CD4-positive, alpha-beta T cell (primary cell): ENCODE measurements at regions not wholly inside any gene's neighbourhood (a gene's known extent, or its start where the extent isn't known, plus 50 kb on each side); places are given as distances from the start of the nearest gene placed in this dataset.

ENCODE experiments used
- ATAC-seq: fragments of 200-7000 bp; cut with Tn5 transposase; one replicate; pipeline ENCODE4 v1.10.0; 2022; ENCODE audit warnings: mild to moderate bottlenecking; ENCODE audit not compliant: poor library complexity
- CTCF ChIA-PET: fragments of 350-600 bp; sonication (Branson Sonifier 250); formaldehyde crosslinking; loops from one replicate; lab custom pipeline; 2021; ENCODE audit warnings: antibody characterized with exemption, inconsistent platforms; lab: Charles Lee
- POLR2A ChIA-PET: fragments of 350-600 bp; sonication (Branson Sonifier 250); formaldehyde crosslinking; loops from one replicate; lab custom pipeline; 2021; ENCODE audit warnings: antibody characterized with exemption, inconsistent platforms; lab: Charles Lee
- DNase-seq, 14 experiments: peaks; one replicate each; pipeline ENCODE4 v3.0.0-alpha.2; 2013 to 2020; ENCODE audit warnings: mixed read lengths in 2 of 14
- H3K27ac ChIP-seq, 2 donors: one replicate each; pipeline versions ENCODE4 v1.5.1 to v1.7.0; 2013; ENCODE audit warnings: low read length in 2 of 2, low read depth in 1 of 2, mild to moderate bottlenecking in 1 of 2
- H3K27me3 ChIP-seq, 2 experiments: 1 replicate in 1 of 2; 2 replicates in 1 of 2; pipeline versions ENCODE4 v1.6.1 to v1.7.0; 2013; ENCODE audit warnings: low read length in 2 of 2, control low read depth in 1 of 2, mild to moderate bottlenecking in 1 of 2, moderate library complexity in 1 of 2; ENCODE audit not compliant: insufficient read depth in 2 of 2, control insufficient read depth in 1 of 2
- H3K36me3 ChIP-seq: one replicate; pipeline ENCODE4 v1.6.1; 2013; ENCODE audit warnings: low read length, control low read depth; ENCODE audit not compliant: insufficient read depth
- H3K4me1 ChIP-seq: one replicate; pipeline ENCODE4 v1.6.1; 2013; ENCODE audit warnings: low read length, control low read depth; ENCODE audit not compliant: insufficient read depth
- H3K4me3 ChIP-seq: one replicate; pipeline ENCODE4 v1.5.1; 2013; ENCODE audit warnings: mild to moderate bottlenecking, low read length, moderate library complexity
- H3K9me3 ChIP-seq, 2 experiments: 1 replicate in 1 of 2; 2 replicates in 1 of 2; pipeline versions ENCODE4 v1.6.1 to v1.7.0; 2013; ENCODE audit warnings: low read length in 2 of 2, mild to moderate bottlenecking in 2 of 2, control low read depth in 1 of 2, moderate library complexity in 1 of 2; ENCODE audit not compliant: control insufficient read depth in 1 of 2, insufficient read depth in 1 of 2
- H3K27ac Mint-ChIP-seq: one replicate; pipeline ENCODE4 v1.8.0; 2020; ENCODE audit warnings: mixed read lengths
- H3K27me3 Mint-ChIP-seq: one replicate; pipeline ENCODE4 v1.8.0; 2021; ENCODE audit warnings: mixed read lengths
- H3K36me3 Mint-ChIP-seq: one replicate; pipeline ENCODE4 v1.8.0; 2021; ENCODE audit warnings: low read depth, mixed read lengths
- H3K4me1 Mint-ChIP-seq: one replicate; pipeline ENCODE4 v1.8.0; 2021; ENCODE audit warnings: low read depth, mixed read lengths
- H3K4me3 Mint-ChIP-seq: one replicate; pipeline ENCODE4 v1.8.0; 2020; ENCODE audit warnings: mild to moderate bottlenecking, mixed read lengths
- H3K9me3 Mint-ChIP-seq: one replicate; pipeline ENCODE4 v1.8.0; 2020; ENCODE audit warnings: mixed read lengths
- CTCF ChIP-seq: fragments of 200-600 bp; IDR thresholded peaks from one replicate; pipeline ENCODE4 v1.8.0; 2022; ENCODE audit warnings: antibody characterized with exemption, mild to moderate bottlenecking
- intact Hi-C, 2 experiments: fragments of 100-400 bp; cut with DNase I in 1 of 2; cut with micrococcal nuclease in 1 of 2; formaldehyde crosslinking; loops; one replicate each; pipeline versions ENCODE4 v1.15.1 to v1.9.0; 2023 to 2025; cut with DNase I, micrococcal nuclease

- no peak overlapping the region for H3K27ac ChIP-seq
- no peaks in the 10 kb centered on the region for H3K9me3 Mint-ChIP-seq
- H3K27me3 ChIP-seq: no peaks in the 10 kb centered on the region
- no peak overlapping the region for H3K4me3 ChIP-seq
- H3K27me3 Mint-ChIP-seq: no peaks in the 10 kb centered on the region
- ChIA-PET POLR2A (no interaction called here), CTCF (no interaction called here)
- H3K4me1 Mint-ChIP-seq: no peaks in the 10 kb centered on the region
- no peak for TF ChIP-seq CTCF
- no peaks in the 10 kb centered on the region for H3K4me1 ChIP-seq
- intact Hi-C loops: no loop called here
- H3K27ac Mint-ChIP-seq: no peak overlapping the region
- H3K36me3 Mint-ChIP-seq: no peaks in the 10 kb centered on the region
- H3K4me3 Mint-ChIP-seq: no peak overlapping the region
- no peak for ATAC-seq
- no peaks in the 10 kb centered on the region for H3K9me3 ChIP-seq
- no peak for DNase-seq
- no peaks in the 10 kb centered on the region for H3K36me3 ChIP-seq
Measured at GRCh38 chr4:135250040-135250439, 1048.5 kb upstream of the PABPC4L start.

- intact Hi-C loops: no loop called here
- Histone ChIP-seq H3K4me3 (no peak overlapping the region), H3K27ac (no peak overlapping the region), H3K4me1 (no peaks in the 10 kb centered on the region), H3K27me3 (no peaks in the 10 kb centered on the region), H3K36me3 (no peaks in the 10 kb centered on the region), H3K9me3 (no peaks in the 10 kb centered on the region)
- H3K27ac Mint-ChIP-seq: no peak overlapping the region
- H3K4me1 Mint-ChIP-seq: no peaks in the 10 kb centered on the region
- H3K4me3 Mint-ChIP-seq: no peak overlapping the region
- ChIA-PET CTCF (interaction anchor here (1.0 kb wide), 1 partner anchor 12 kb away, joined by 4 read pairs; no protein-coding TSS in a partner anchor), POLR2A (no interaction called here)
- no peak for TF ChIP-seq CTCF
- ATAC-seq (no peak), DNase-seq (no peak)
- no peaks in the 10 kb centered on the region for H3K9me3 Mint-ChIP-seq
- no peaks in the 10 kb centered on the region for H3K27me3 Mint-ChIP-seq
- no peaks in the 10 kb centered on the region for H3K36me3 Mint-ChIP-seq
Measured at GRCh38 chr4:135249024-135249423, 1047.4 kb upstream of the PABPC4L start.

- ChIA-PET CTCF (no interaction called here), POLR2A (no interaction called here)
- Mint-ChIP-seq H3K9me3 (no peaks in the 10 kb centered on the region), H3K4me1 (no peaks in the 10 kb centered on the region), H3K36me3 (no peaks in the 10 kb centered on the region), H3K27me3 (no peaks in the 10 kb centered on the region), H3K27ac (no peak overlapping the region), H3K4me3 (no peak overlapping the region)
- Histone ChIP-seq H3K36me3 (no peaks in the 10 kb centered on the region), H3K27me3 (no peaks in the 10 kb centered on the region), H3K9me3 (peaks cover 0 to 4% of the 10 kb centered on the region in 2 experiments), H3K4me1 (no peaks in the 10 kb centered on the region), H3K4me3 (no peak overlapping the region), H3K27ac (no peak overlapping the region)
- DNase-seq (no peak), ATAC-seq (no peak)
- intact Hi-C loops: no loop called here
- TF ChIP-seq CTCF: no peak
Measured at GRCh38 chr4:135244696-135245095, 1043.1 kb upstream of the PABPC4L start.
